Mesenchymal stem cell (in vitro differentiated cells and primary cell): ENCODE measurements at regions not wholly inside any gene's neighbourhood (a gene's known extent, or its start where the extent isn't known, plus 50 kb on each side); places are given as distances from the start of the nearest gene placed in this dataset.

ENCODE experiments used
- DNase-seq: peaks from one replicate; pipeline ENCODE4 v3.0.0-alpha.2; 2013
- H2AFZ ChIP-seq: one replicate; pipeline ENCODE4 v1.6.1; 2013; ENCODE audit warnings: low read depth, mild to moderate bottlenecking, control low read depth, inconsistent platforms, low read length, moderate library complexity
- H2AK5ac ChIP-seq: 2 replicates; pipeline ENCODE4 v1.6.1; 2013; ENCODE audit warnings: low read length, moderate library complexity, mild to moderate bottlenecking, inconsistent platforms; ENCODE audit not compliant: severe bottlenecking
- H2BK120ac ChIP-seq: one replicate; pipeline ENCODE4 v1.6.1; 2013; ENCODE audit warnings: low read depth, mild to moderate bottlenecking, inconsistent platforms, low read length, moderate library complexity
- H2BK12ac ChIP-seq, 2 experiments: one replicate each; pipeline ENCODE4 v1.6.1; 2013; ENCODE audit warnings: inconsistent platforms in 2 of 2, low read length in 2 of 2, mild to moderate bottlenecking in 2 of 2, moderate library complexity in 2 of 2, control low read depth in 1 of 2
- H2BK15ac ChIP-seq: one replicate; pipeline ENCODE4 v1.6.1; 2013; ENCODE audit warnings: mild to moderate bottlenecking, low read depth, inconsistent platforms; ENCODE audit not compliant: poor library complexity, severe bottlenecking
- H2BK5ac ChIP-seq: 2 replicates; pipeline ENCODE4 v1.6.1; 2013; ENCODE audit warnings: low read depth, mild to moderate bottlenecking, low read length, control low read depth, inconsistent platforms; ENCODE audit not compliant: poor library complexity, severe bottlenecking
- H3K14ac ChIP-seq, 2 experiments: one replicate each; pipeline ENCODE4 v1.6.1; 2013; ENCODE audit warnings: inconsistent platforms in 2 of 2, low read length in 2 of 2, control low read depth in 1 of 2, mild to moderate bottlenecking in 1 of 2, moderate library complexity in 1 of 2
- H3K18ac ChIP-seq, 2 experiments: one replicate each; pipeline ENCODE4 v1.6.1; 2013; ENCODE audit warnings: inconsistent platforms in 2 of 2, low read length in 2 of 2, control low read depth in 1 of 2, low read depth in 1 of 2, mild to moderate bottlenecking in 1 of 2
- H3K23ac ChIP-seq, 2 experiments: one replicate each; pipeline ENCODE4 v1.6.1; 2013; ENCODE audit warnings: inconsistent platforms in 2 of 2, low read length in 2 of 2, mild to moderate bottlenecking in 2 of 2, moderate library complexity in 2 of 2, control low read depth in 1 of 2
- H3K27ac ChIP-seq: 2 replicates; pipeline ENCODE4 v1.5.1; 2013; ENCODE audit warnings: mild to moderate bottlenecking, moderate library complexity, low read length, control low read depth, inconsistent platforms; ENCODE audit not compliant: poor library complexity, severe bottlenecking
- H3K27me3 ChIP-seq, 2 experiments: 2 replicates each; pipeline versions ENCODE4 v1.6.1 to v1.7.0; 2013; ENCODE audit warnings: low read length in 2 of 2, mild to moderate bottlenecking in 2 of 2, moderate library complexity in 2 of 2, control low read depth in 1 of 2, inconsistent platforms in 1 of 2; ENCODE audit not compliant: control insufficient read depth in 1 of 2, insufficient read depth in 1 of 2
- H3K36me3 ChIP-seq, 2 experiments: 2 replicates each; pipeline versions ENCODE4 v1.6.1 to v1.7.0; 2013; ENCODE audit warnings: low read length in 2 of 2, control low read depth in 1 of 2, inconsistent platforms in 1 of 2, low read depth in 1 of 2, mild to moderate bottlenecking in 1 of 2; ENCODE audit not compliant: insufficient read depth in 2 of 2, control insufficient read depth in 1 of 2
- H3K4ac ChIP-seq, 2 experiments: one replicate each; pipeline ENCODE4 v1.6.1; 2013; ENCODE audit warnings: inconsistent platforms in 2 of 2, low read length in 2 of 2, mild to moderate bottlenecking in 2 of 2, moderate library complexity in 2 of 2, control low read depth in 1 of 2, low read depth in 1 of 2
- H3K4me1 ChIP-seq: 2 replicates; pipeline ENCODE4 v1.6.1; 2013; ENCODE audit warnings: low read depth, low read length, control low read depth; ENCODE audit not compliant: control insufficient read depth, insufficient read depth
- H3K4me2 ChIP-seq: 2 replicates; pipeline ENCODE4 v1.6.1; 2013; ENCODE audit warnings: low read length, mild to moderate bottlenecking, inconsistent platforms; ENCODE audit not compliant: poor library complexity, severe bottlenecking
- H3K4me3 ChIP-seq, 2 experiments: 2 replicates each; pipeline versions ENCODE4 v1.5.1 to v1.7.0; 2013; ENCODE audit warnings: low read length in 2 of 2, mild to moderate bottlenecking in 2 of 2, control low read depth in 1 of 2, low read depth in 1 of 2; ENCODE audit not compliant: insufficient read depth in 1 of 2
- H3K79me1 ChIP-seq: replicated peaks from 2 replicates; pipeline ENCODE4 v1.6.1; 2013; ENCODE audit warnings: mild to moderate bottlenecking, control low read depth, low read length, inconsistent platforms; ENCODE audit not compliant: poor library complexity, severe bottlenecking
- H3K9ac ChIP-seq: 2 replicates; pipeline ENCODE4 v1.7.0; 2013; ENCODE audit warnings: mild to moderate bottlenecking, low read length, moderate library complexity
- H3K9me3 ChIP-seq: 2 replicates; pipeline ENCODE4 v1.7.0; 2013; ENCODE audit warnings: mild to moderate bottlenecking, low read length; ENCODE audit not compliant: control insufficient read depth
- H4K8ac ChIP-seq: one replicate; pipeline ENCODE4 v1.6.1; 2013; ENCODE audit warnings: inconsistent platforms, mild to moderate bottlenecking, low read length, moderate library complexity
- H4K91ac ChIP-seq: one replicate; pipeline ENCODE4 v1.6.1; 2013; ENCODE audit warnings: mild to moderate bottlenecking, low read length, inconsistent platforms
- WGBS: methylation state at CpG from one replicate; pipeline ENCODE4 v1.1.7; 2013; ENCODE audit warnings: mixed read lengths; 5-methylcytosine and 5-hydroxymethylcytosine counted together

- Histone ChIP-seq H2BK15ac (no peak overlapping the region), H3K27ac (no peak overlapping the region), H3K23ac (no peak overlapping the region), H3K9ac (no peak overlapping the region), H3K27me3 (peaks cover 0 to 3% of the 10 kb centered on the region in 2 experiments), H2AK5ac (no peak overlapping the region), H3K79me1 (no peaks in the 10 kb centered on the region), H2BK5ac (no peak overlapping the region), H4K91ac (no peak overlapping the region), H3K4ac (no peak overlapping the region), H2BK120ac (no peak overlapping the region), H3K14ac (no peak overlapping the region), H3K4me2 (no peak overlapping the region), H4K8ac (no peak overlapping the region), H3K4me3 (no peak overlapping the region), H3K36me3 (no peaks in the 10 kb centered on the region), H2BK12ac (no peak overlapping the region), H3K9me3 (no peaks in the 10 kb centered on the region), H3K4me1 (no peaks in the 10 kb centered on the region), H2AFZ (no peak overlapping the region), H3K18ac (no peak overlapping the region)
- no peak for DNase-seq
Measured at GRCh38 chr3:88209356-88209755, 59.6 kb downstream of the C3orf38 start.

GRCh38 chr3:88211096-88211890, 61.5 kb downstream of the C3orf38 start:
- Histone ChIP-seq H3K79me1 (no peaks in the 10 kb centered on the region), H2BK15ac (no peak overlapping the region), H3K27me3 (no peaks in the 10 kb centered on the region), H3K18ac (no peak overlapping the region), H3K9me3 (no peaks in the 10 kb centered on the region), H2AFZ (no peak overlapping the region), H3K4me2 (no peak overlapping the region), H4K91ac (no peak overlapping the region), H2BK120ac (no peak overlapping the region), H3K36me3 (no peaks in the 10 kb centered on the region), H3K14ac (no peak overlapping the region), H3K4me1 (no peaks in the 10 kb centered on the region), H2BK5ac (no peak overlapping the region), H2AK5ac (no peak overlapping the region), H3K4ac (no peak overlapping the region), H2BK12ac (no peak overlapping the region), H4K8ac (no peak overlapping the region), H3K27ac (no peak overlapping the region), H3K4me3 (no peak overlapping the region), H3K23ac (no peak overlapping the region), H3K9ac (no peak overlapping the region)
- DNase-seq: no peak
- WGBS: 85% methylated on average over 2 of the region's 2 CpGs

- no peak overlapping the region for H3K4ac ChIP-seq
- H3K9me3 ChIP-seq: no peaks in the 10 kb centered on the region
- H3K14ac ChIP-seq: no peak overlapping the region
- no peak overlapping the region for H2AFZ ChIP-seq
- H2AK5ac ChIP-seq: no peak overlapping the region
- no peak overlapping the region for H3K18ac ChIP-seq
- no peak overlapping the region for H3K27ac ChIP-seq
- H3K23ac ChIP-seq: no peak overlapping the region
- H4K8ac ChIP-seq: no peak overlapping the region
- H3K27me3 ChIP-seq: no peaks in the 10 kb centered on the region
- H3K4me1 ChIP-seq: peaks cover 1% of the 10 kb centered on the region
- H2BK5ac ChIP-seq: no peak overlapping the region
- H2BK12ac ChIP-seq: no peak overlapping the region
- no peak overlapping the region for H3K9ac ChIP-seq
- H4K91ac ChIP-seq: no peak overlapping the region
- no peak overlapping the region for H3K4me3 ChIP-seq
- no peaks in the 10 kb centered on the region for H3K36me3 ChIP-seq
- no peaks in the 10 kb centered on the region for H3K79me1 ChIP-seq
- peak; percentile 59 for DNase-seq
- H2BK120ac ChIP-seq: no peak overlapping the region
- 22% methylated on average over 4 of the region's 7 CpGs for WGBS
- no peak overlapping the region for H3K4me2 ChIP-seq
- no peak overlapping the region for H2BK15ac ChIP-seq
Measured at GRCh38 chr3:88219138-88219792, 69.5 kb downstream of the C3orf38 start.

GRCh38 chr3:88220126-88220525, 70.4 kb downstream of the C3orf38 start:
- Histone ChIP-seq H2BK15ac (no peak overlapping the region), H4K91ac (no peak overlapping the region), H3K18ac (no peak overlapping the region), H2BK120ac (no peak overlapping the region), H2AK5ac (no peak overlapping the region), H3K27ac (no peak overlapping the region), H3K4me1 (peaks cover 1% of the 10 kb centered on the region), H2BK5ac (no peak overlapping the region), H3K27me3 (no peaks in the 10 kb centered on the region), H2AFZ (no peak overlapping the region), H3K79me1 (no peaks in the 10 kb centered on the region), H2BK12ac (no peak overlapping the region), H3K14ac (no peak overlapping the region), H4K8ac (no peak overlapping the region), H3K4me2 (no peak overlapping the region), H3K23ac (no peak overlapping the region), H3K4me3 (no peak overlapping the region), H3K36me3 (no peaks in the 10 kb centered on the region), H3K4ac (no peak overlapping the region), H3K9me3 (no peaks in the 10 kb centered on the region), H3K9ac (no peak overlapping the region)
- WGBS: 65% methylated on average over 4 of the region's 4 CpGs
- no peak for DNase-seq
